DND-41 (cell line): ENCODE measurements at regions not wholly inside any gene's neighbourhood (a gene's known extent, or its start where the extent isn't known, plus 50 kb on each side); places are given as distances from the start of the nearest gene placed in this dataset.

Experiments used
- CTCF ChIP-seq: IDR thresholded peaks from 2 replicates; pipeline ENCODE4 v1.5.1; 2012; ENCODE audit warnings: borderline replicate concordance, low read length, moderate library complexity, mild to moderate bottlenecking; ENCODE audit not compliant: poor library complexity, severe bottlenecking; ENCODE audit errors: extremely low read depth
- EZH2 ChIP-seq: IDR thresholded peaks from 3 replicates; pipeline ENCODE4 v1.6.1; 2012; ENCODE audit warnings: borderline replicate concordance, low read depth, mild to moderate bottlenecking, moderate library complexity, low read length, inconsistent platforms; ENCODE audit not compliant: severe bottlenecking

- TF ChIP-seq CTCF (no peak), EZH2 (no peak)
Measured at GRCh38 chr21:38196036-38196435, 60.8 kb upstream of the KCNJ15 start.
